ENCODE measurements at regions not wholly inside any gene's neighbourhood (a gene's known extent, or its start where the extent isn't known, plus 50 kb on each side); places are given as distances from the start of the nearest gene placed in this dataset.

- in situ Hi-C loops (cut with HindIII; ENCODE audit: low sequenced_read_pairs) = no loop called here
Measured at GRCh38 chr3:31218082-31218481, 314.6 kb upstream of the STT3B start.

DNA sequence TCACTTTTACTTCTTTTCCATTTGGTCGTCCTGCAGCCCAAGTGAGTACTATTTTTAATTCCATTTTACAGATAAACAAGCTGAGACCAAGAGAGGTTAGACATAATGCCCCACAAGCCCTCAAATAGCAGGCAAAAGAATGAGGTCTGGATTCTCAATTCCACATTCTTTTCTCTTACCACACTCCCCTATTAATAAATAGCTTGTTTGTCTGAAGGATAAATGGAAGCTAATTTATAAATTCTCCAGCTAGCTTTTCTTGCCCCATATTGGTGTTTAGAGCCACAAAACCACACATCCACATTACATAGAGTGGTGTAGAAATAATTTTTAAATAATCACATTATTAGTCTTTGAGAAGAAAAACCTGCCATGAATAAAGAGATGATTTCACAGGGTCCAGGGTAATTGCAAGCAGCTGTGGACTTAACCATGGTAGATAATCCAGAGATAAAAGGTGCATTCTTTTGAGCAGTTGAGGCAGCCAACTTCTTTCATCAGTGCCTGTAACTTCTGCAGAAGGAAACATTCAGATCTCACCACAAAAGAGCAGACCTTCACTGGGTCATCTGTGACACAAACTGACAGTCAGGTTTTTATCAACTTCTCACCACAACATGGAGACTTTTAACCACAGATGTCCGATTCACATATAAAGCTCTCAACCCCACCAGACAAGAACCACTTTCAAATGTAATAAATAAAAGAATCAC, 313.4 kb upstream of the STT3B start:
- in situ Hi-C loops (cut with HindIII; ENCODE audit: low sequenced_read_pairs) = no loop called here

DNA sequence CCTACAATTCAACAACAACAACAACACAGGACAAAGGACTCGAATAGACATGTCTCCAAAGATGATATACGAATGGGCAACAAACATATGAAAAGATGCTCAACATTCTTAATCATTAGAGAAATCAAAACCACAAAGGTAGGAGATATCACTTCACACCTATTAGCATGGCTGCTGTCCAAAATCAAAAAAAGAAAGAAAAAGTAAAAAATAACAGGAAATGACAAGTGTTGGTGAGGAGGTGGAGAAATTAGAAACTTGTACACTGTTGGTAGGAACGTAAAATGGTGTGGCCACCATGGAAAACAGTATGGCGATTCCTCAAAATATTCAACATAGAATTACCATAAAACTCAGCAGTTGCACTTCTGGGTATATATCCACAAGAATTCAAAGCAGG, 312.3 kb upstream of the STT3B start:
- in situ Hi-C loops (cut with HindIII; ENCODE audit: low sequenced_read_pairs) = no loop called here

GRCh38 chr3:31223278-31223677, 309.4 kb upstream of the STT3B start:
- in situ Hi-C loops (cut with HindIII; ENCODE audit: low sequenced_read_pairs) = no loop called here

DNA sequence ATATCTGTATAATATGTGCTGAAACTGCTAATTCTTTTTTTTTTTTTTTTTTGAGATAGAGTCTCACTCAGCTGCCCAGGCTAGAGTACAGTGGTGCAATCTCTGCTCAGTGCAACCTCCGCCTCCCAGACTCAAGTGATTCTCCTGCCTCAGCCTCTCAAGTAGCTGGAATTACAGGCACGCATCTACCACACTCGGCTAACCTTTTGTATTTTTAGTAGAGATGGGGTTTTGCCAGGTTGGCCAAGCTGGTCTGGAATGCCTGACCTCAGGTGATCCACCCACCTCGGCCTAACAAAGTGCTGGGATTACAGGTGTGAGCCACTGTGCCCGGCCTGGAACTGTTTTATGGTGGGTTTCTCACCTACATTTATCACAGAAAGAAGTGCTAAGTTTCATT, 307.8 kb upstream of the STT3B start:
- in situ Hi-C loops (cut with HindIII; ENCODE audit: low sequenced_read_pairs) = no loop called here

- in situ Hi-C loops (cut with HindIII; ENCODE audit: low sequenced_read_pairs) = no loop called here
Measured at GRCh38 chr3:31225923-31226322, 306.8 kb upstream of the STT3B start.

DNA sequence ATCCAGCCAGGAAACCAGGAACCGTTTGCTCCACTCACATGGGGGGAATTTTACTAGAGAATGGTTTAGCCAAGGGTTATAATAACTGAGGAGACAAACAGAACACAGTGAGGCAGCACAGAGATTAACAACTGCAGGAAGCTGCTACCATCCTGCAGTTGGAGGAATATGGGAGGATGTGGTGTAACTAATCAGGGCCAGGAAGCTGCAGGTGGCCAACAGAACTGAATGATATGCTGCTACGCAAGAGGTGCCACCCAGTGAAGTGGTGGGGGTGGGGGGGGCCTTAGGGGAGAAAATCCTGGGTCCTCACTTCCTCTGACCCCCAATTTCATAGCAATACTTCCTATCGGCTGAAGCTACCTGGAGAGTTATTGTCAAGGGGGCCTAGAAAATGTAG, 306.4 kb upstream of the STT3B start:
- in situ Hi-C loops (cut with HindIII; ENCODE audit: low sequenced_read_pairs) = no loop called here

- in situ Hi-C loops (cut with HindIII; ENCODE audit: low sequenced_read_pairs) = no loop called here
Measured at GRCh38 chr3:31227131-31227562, 305.6 kb upstream of the STT3B start.

DNA sequence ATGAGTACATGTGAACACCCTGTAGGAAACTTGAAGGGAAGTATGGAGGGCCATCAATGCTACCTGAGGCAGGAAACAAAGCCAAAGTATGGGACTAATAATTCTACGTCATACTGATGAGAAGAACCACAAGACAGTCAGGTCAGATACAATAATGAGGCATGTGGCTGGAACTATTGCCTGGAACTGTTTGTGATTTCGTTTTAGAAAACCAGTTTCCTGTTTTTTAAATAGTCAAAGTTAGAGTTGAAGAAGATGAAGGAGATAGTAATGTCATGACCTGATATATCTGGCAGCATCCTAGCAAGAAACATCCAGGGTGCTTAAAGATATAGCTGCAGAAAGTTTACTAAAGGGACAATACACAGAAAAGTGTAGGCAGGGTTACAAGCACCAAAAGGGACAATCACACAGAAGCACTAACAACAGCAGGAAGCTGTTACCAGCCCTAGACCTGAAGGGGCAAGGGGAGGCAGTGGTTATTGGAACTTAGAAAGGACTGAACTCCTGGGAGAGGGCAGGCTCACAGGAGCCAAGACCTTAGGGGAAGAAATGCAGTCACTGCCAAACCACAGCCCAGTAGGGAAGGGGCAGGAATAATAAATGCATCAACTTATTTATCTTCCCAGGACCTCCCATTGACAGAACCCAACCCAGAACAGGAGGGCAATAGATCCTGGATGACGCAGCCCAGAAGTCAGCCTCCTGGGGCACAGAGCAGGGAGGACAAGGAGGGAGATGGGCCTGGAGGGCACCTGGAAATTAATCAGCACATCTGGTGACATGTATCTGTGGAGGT, 302.1 kb upstream of the STT3B start:
- in situ Hi-C loops (cut with HindIII; ENCODE audit: low sequenced_read_pairs) = no loop called here

DNA sequence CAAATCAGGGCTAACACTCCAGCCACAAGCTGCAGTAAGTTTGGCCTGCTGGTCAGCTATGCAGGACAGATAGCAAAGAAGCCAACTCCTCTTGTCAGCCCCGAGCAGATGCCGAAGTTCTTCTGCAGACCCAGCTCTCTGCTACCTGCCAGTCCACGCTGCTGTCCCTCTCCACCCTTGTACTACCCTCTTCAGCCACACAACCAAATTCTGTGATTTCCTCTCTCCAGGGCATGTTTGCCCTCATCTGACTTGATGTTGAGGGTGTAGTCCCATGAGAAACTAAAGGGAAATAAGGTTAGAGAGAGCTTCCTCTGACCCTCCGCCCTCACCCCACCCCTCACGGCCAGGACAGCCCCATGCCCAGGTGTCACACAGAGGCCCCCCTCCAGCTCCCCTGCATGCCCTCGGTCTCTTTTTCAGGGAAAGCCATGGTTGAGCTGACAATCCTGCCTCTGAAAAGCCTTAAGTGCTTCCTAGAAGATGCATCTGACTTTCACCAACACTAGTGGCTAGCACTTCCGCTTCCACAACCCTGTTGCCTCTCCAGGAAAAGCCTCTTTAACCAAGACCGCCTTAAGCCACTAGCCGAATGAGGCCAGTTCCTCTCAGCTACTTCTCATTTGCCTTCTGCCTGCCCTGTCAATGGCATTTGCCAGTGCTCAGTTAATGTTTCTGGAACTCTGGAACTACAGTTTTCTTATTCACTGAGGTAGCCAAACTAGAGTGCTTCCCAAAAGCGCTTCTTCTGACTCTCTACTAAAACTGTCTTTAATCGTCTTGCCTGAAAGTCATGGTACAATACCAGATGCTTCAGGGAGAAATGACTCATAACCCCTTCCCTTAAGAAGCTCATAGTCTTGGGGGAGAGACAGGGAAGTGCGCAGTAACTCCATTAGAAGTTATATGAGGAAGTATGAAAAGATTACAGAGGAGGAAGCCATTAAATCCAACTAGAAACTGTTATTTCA, 300.4 kb upstream of the STT3B start:
- in situ Hi-C loops (cut with HindIII; ENCODE audit: low sequenced_read_pairs) = no loop called here

- in situ Hi-C loops (cut with HindIII; ENCODE audit: low sequenced_read_pairs) = no loop called here
Measured at GRCh38 chr3:31234145-31234544, 298.6 kb upstream of the STT3B start.

- in situ Hi-C loops (cut with HindIII; ENCODE audit: low sequenced_read_pairs) = no loop called here
Measured at GRCh38 chr3:31235062-31235700, 297.5 kb upstream of the STT3B start.

DNA sequence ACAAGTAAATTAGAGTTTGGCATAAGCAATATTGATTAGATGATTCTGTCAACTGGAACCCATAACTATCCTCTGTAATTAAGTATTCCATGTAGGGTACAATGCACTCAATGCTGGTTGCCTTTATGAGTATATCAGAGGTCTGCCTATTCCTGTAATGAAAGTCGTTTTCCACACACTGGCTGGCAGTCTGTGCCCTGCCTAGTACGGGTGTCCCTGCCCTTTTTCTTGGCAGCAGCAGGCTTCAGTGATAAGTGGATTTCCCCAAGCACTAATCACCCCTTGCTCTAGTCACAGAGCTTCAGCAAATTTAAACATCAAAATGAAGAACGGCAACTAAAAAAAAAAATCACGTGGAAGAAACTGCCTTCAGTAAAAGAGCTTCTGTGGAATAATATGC, 294.8 kb upstream of the STT3B start:
- in situ Hi-C loops (cut with HindIII; ENCODE audit: low sequenced_read_pairs) = no loop called here

GRCh38 chr3:31240013-31240412, 292.7 kb upstream of the STT3B start:
- in situ Hi-C loops (cut with HindIII; ENCODE audit: low sequenced_read_pairs) = no loop called here

DNA sequence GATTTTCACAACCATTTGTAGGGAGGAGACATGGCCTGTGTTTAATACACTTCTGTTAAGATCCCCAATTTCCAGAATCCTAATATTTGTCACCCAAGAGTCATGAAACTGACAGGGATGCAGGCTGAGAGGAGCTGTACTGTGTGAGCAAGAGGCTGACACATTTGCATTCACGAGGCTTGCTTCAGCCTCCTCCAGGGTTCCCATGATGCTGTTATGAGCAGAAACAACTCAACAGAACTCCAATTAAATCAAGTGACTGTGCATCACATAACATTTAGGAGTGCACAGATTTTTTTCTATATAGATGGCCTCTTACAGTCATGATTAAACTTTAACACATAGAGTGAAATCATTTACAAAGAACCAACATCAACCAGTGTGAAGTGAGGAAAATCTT, 292.3 kb upstream of the STT3B start:
- in situ Hi-C loops (cut with HindIII; ENCODE audit: low sequenced_read_pairs) = no loop called here

DNA sequence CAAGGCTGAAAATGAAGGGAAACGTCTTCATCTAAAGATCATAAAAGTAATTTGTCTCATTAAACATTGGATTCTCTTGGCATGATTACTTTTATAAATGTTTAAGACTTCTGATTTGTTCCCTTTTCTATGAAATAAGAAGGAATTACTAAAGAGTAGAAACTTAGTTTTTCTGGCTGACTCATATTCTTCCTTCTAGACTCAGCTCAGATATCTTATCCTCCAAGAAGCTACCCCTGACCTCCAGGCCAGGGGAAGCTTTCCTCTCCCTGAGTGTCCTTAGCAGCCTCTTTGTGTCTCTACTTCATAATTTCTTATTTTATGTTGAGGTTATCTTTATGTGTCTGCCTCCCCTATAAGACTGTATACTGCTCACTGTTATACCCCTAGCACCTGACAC, 291.9 kb upstream of the STT3B start:
- in situ Hi-C loops (cut with HindIII; ENCODE audit: low sequenced_read_pairs) = no loop called here

GRCh38 chr3:31241533-31241932, 291.2 kb upstream of the STT3B start:
- in situ Hi-C loops (cut with HindIII; ENCODE audit: low sequenced_read_pairs) = no loop called here

- in situ Hi-C loops (cut with HindIII; ENCODE audit: low sequenced_read_pairs) = no loop called here
Measured at GRCh38 chr3:31242026-31242960, 290.4 kb upstream of the STT3B start.

GRCh38 chr3:31244929-31245817, 287.6 kb upstream of the STT3B start:
- in situ Hi-C loops (cut with HindIII; ENCODE audit: low sequenced_read_pairs) = no loop called here

Measured in DLD1 (cell line).